ENCODE measurements at regions not wholly inside any gene's neighbourhood (a gene's known extent, or its start where the extent isn't known, plus 50 kb on each side); places are given as distances from the start of the nearest gene placed in this dataset.

DNA sequence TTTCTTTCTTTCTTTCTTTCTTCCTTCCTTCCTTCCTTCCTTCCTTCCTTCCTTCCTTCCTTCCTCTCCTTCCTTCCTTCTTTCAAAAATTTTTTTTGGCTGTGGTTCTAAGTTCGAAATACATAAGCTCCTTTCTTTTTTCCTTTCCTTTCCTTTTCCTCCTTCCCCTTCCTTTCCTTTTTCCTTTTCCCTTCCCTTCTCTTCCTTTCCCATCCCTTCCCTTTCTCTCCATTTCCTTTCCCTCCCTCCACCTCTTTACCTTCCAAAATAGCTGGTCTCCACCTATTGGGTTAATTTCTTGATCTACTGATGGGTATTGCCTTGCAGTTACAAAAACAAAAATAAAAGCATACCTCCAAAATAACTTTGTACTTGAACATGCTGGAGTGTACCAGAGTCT is 73.4 kb upstream of the GPRIN3 start:
- Histone ChIP-seq H3K4me1 (ENCODE audit: control insufficient read depth in 1 of 2, insufficient read depth in 2 of 2, low read length in 2 of 2) (no peaks in the 10 kb centered on the region), H3K27me3 (ENCODE audit: control insufficient read depth in 1 of 2, insufficient read depth in 2 of 2, low read length in 2 of 2) (no peaks in the 10 kb centered on the region), H3K27ac (ENCODE audit: low read depth, low read length) (no peak overlapping the region), H3K9ac (ENCODE audit: low read depth in 1 of 2, low read length in 2 of 2) (no peak overlapping the region), H3K36me3 (ENCODE audit: control insufficient read depth in 1 of 2, insufficient read depth in 2 of 2, low read length in 2 of 2) (no peaks in the 10 kb centered on the region), H3K4me3 (ENCODE audit: low read depth in 1 of 2, low read length in 2 of 2) (no peak overlapping the region), H3K9me3 (ENCODE audit: control insufficient read depth in 1 of 2, low read length in 2 of 2) (no peaks in the 10 kb centered on the region)

DNA sequence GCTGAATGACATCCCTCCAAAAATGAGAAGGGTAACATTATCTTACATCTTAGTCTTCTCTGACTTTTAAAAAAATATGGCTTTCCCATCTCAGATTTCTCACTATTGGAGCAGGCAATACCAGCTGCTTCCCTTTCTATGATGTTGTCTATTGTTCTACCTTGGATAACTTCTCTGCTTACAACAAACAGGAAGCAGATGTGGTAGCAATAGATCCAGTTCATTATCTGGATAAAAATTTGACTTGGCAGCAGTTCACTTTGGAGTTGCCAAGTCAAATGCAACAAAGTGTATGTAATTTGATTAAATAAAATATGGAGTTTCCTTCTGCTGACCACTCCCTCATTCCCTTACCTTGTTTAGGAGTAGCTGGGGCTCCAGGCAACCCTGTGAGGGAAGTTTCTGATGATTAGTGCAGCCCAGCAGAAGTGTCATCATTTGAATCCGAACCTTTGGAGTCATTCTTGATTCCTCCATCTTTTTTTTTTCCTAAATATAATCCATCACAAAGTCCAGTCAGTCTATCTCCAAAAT is 72.0 kb upstream of the GPRIN3 start:
- H3K36me3 ChIP-seq (ENCODE audit: control insufficient read depth in 1 of 2, insufficient read depth in 2 of 2, low read length in 2 of 2) = no peaks in the 10 kb centered on the region
- no peaks in the 10 kb centered on the region for H3K27me3 ChIP-seq (ENCODE audit: control insufficient read depth in 1 of 2, insufficient read depth in 2 of 2, low read length in 2 of 2)
- no peaks in the 10 kb centered on the region for H3K9me3 ChIP-seq (ENCODE audit: control insufficient read depth in 1 of 2, low read length in 2 of 2)

GRCh38 chr4:89373394-89373793 is 65.8 kb upstream of the GPRIN3 start:
- H3K9ac ChIP-seq (ENCODE audit: low read depth in 1 of 2, low read length in 2 of 2) = no peak overlapping the region
- H3K9me3 ChIP-seq (ENCODE audit: control insufficient read depth in 1 of 2, low read length in 2 of 2) = no peaks in the 10 kb centered on the region
- H3K4me1 ChIP-seq (ENCODE audit: control insufficient read depth in 1 of 2, insufficient read depth in 2 of 2, low read length in 2 of 2) = no peaks in the 10 kb centered on the region
- H3K36me3 ChIP-seq (ENCODE audit: control insufficient read depth in 1 of 2, insufficient read depth in 2 of 2, low read length in 2 of 2) = no peaks in the 10 kb centered on the region
- H3K27ac ChIP-seq (ENCODE audit: low read depth, low read length) = no peak overlapping the region
- no peaks in the 10 kb centered on the region for H3K27me3 ChIP-seq (ENCODE audit: control insufficient read depth in 1 of 2, insufficient read depth in 2 of 2, low read length in 2 of 2)
- H3K4me3 ChIP-seq (ENCODE audit: low read depth in 1 of 2, low read length in 2 of 2) = no peak overlapping the region

More for the DNA sequence above, 72.0 kb upstream of the GPRIN3 start:
- Histone ChIP-seq H3K4me1 (ENCODE audit: control insufficient read depth in 1 of 2, insufficient read depth in 2 of 2, low read length in 2 of 2) (no peaks in the 10 kb centered on the region), H3K9ac (ENCODE audit: low read depth in 1 of 2, low read length in 2 of 2) (no peak overlapping the region), H3K4me3 (ENCODE audit: low read depth in 1 of 2, low read length in 2 of 2) (no peak overlapping the region), H3K27ac (ENCODE audit: low read depth, low read length) (no peak overlapping the region)

GRCh38 chr4:89371614-89372013 is 64.0 kb upstream of the GPRIN3 start:
- Histone ChIP-seq H3K27ac (ENCODE audit: low read depth, low read length) (no peak overlapping the region), H3K36me3 (ENCODE audit: control insufficient read depth in 1 of 2, insufficient read depth in 2 of 2, low read length in 2 of 2) (no peaks in the 10 kb centered on the region), H3K9me3 (ENCODE audit: control insufficient read depth in 1 of 2, low read length in 2 of 2) (no peaks in the 10 kb centered on the region), H3K27me3 (ENCODE audit: control insufficient read depth in 1 of 2, insufficient read depth in 2 of 2, low read length in 2 of 2) (no peaks in the 10 kb centered on the region), H3K9ac (ENCODE audit: low read depth in 1 of 2, low read length in 2 of 2) (no peak overlapping the region), H3K4me1 (ENCODE audit: control insufficient read depth in 1 of 2, insufficient read depth in 2 of 2, low read length in 2 of 2) (no peaks in the 10 kb centered on the region), H3K4me3 (ENCODE audit: low read depth in 1 of 2, low read length in 2 of 2) (no peak overlapping the region)

- Histone ChIP-seq H3K27ac (ENCODE audit: low read depth, low read length) (no peak overlapping the region), H3K4me1 (ENCODE audit: control insufficient read depth in 1 of 2, insufficient read depth in 2 of 2, low read length in 2 of 2) (peaks cover 3 to 6% of the 10 kb centered on the region in 2 donors), H3K9me3 (ENCODE audit: control insufficient read depth in 1 of 2, low read length in 2 of 2) (no peaks in the 10 kb centered on the region), H3K9ac (ENCODE audit: low read depth in 1 of 2, low read length in 2 of 2) (no peak overlapping the region), H3K27me3 (ENCODE audit: control insufficient read depth in 1 of 2, insufficient read depth in 2 of 2, low read length in 2 of 2) (no peaks in the 10 kb centered on the region), H3K36me3 (ENCODE audit: control insufficient read depth in 1 of 2, insufficient read depth in 2 of 2, low read length in 2 of 2) (no peaks in the 10 kb centered on the region), H3K4me3 (ENCODE audit: low read depth in 1 of 2, low read length in 2 of 2) (no peak overlapping the region)
Observed at GRCh38 chr4:89369581-89369980, 62.0 kb upstream of the GPRIN3 start.

DNA sequence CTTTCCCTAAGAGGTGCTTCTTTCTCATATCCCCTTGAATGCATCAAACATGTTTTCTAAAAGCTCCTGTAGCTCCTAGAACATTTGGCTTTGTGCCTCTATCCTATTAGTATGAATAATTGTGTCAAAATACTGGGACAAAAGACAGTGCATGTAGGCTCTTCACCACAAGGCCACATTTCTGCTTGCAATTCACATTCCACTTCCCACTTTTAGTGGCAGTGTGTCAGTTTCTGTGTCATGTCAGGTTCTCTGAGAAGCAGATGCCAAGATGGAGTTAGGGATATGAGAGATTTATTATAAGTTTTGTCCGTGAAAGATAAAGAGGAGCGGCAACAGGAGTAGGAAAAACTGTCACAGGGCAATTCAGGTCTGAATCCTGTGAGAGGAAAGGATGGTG is 61.3 kb upstream of the GPRIN3 start:
- H3K9ac ChIP-seq (ENCODE audit: low read depth in 1 of 2, low read length in 2 of 2) = no peak overlapping the region
- H3K4me3 ChIP-seq (ENCODE audit: low read depth in 1 of 2, low read length in 2 of 2) = no peak overlapping the region
- no peak overlapping the region for H3K27ac ChIP-seq (ENCODE audit: low read depth, low read length)
- peaks cover 3 to 6% of the 10 kb centered on the region in 2 donors for H3K4me1 ChIP-seq (ENCODE audit: control insufficient read depth in 1 of 2, insufficient read depth in 2 of 2, low read length in 2 of 2)
- H3K36me3 ChIP-seq (ENCODE audit: control insufficient read depth in 1 of 2, insufficient read depth in 2 of 2, low read length in 2 of 2) = no peaks in the 10 kb centered on the region
- no peaks in the 10 kb centered on the region for H3K27me3 ChIP-seq (ENCODE audit: control insufficient read depth in 1 of 2, insufficient read depth in 2 of 2, low read length in 2 of 2)
- H3K9me3 ChIP-seq (ENCODE audit: control insufficient read depth in 1 of 2, low read length in 2 of 2) = no peaks in the 10 kb centered on the region

GRCh38 chr4:89365776-89366175 is 58.2 kb upstream of the GPRIN3 start:
- H3K4me3 ChIP-seq (ENCODE audit: low read depth in 1 of 2, low read length in 2 of 2) = no peak overlapping the region
- no peak overlapping the region for H3K9ac ChIP-seq (ENCODE audit: low read depth in 1 of 2, low read length in 2 of 2)
- no peaks in the 10 kb centered on the region for H3K36me3 ChIP-seq (ENCODE audit: control insufficient read depth in 1 of 2, insufficient read depth in 2 of 2, low read length in 2 of 2)
- no peak overlapping the region for H3K27ac ChIP-seq (ENCODE audit: low read depth, low read length)
- peaks cover 3 to 6% of the 10 kb centered on the region in 2 donors for H3K4me1 ChIP-seq (ENCODE audit: control insufficient read depth in 1 of 2, insufficient read depth in 2 of 2, low read length in 2 of 2)
- H3K27me3 ChIP-seq (ENCODE audit: control insufficient read depth in 1 of 2, insufficient read depth in 2 of 2, low read length in 2 of 2) = no peaks in the 10 kb centered on the region
- no peaks in the 10 kb centered on the region for H3K9me3 ChIP-seq (ENCODE audit: control insufficient read depth in 1 of 2, low read length in 2 of 2)

- H3K9ac ChIP-seq (ENCODE audit: low read depth in 1 of 2, low read length in 2 of 2) = no peak overlapping the region
Observed at GRCh38 chr4:89365375-89365774, 57.8 kb upstream of the GPRIN3 start.

GRCh38 chr4:89364541-89364940 is 56.9 kb upstream of the GPRIN3 start:
- no peaks in the 10 kb centered on the region for H3K27me3 ChIP-seq (ENCODE audit: control insufficient read depth in 1 of 2, insufficient read depth in 2 of 2, low read length in 2 of 2)
- H3K9ac ChIP-seq (ENCODE audit: low read depth in 1 of 2, low read length in 2 of 2) = no peak overlapping the region
- no peaks in the 10 kb centered on the region for H3K9me3 ChIP-seq (ENCODE audit: control insufficient read depth in 1 of 2, low read length in 2 of 2)
- H3K4me3 ChIP-seq (ENCODE audit: low read depth in 1 of 2, low read length in 2 of 2) = no peak overlapping the region
- H3K36me3 ChIP-seq (ENCODE audit: control insufficient read depth in 1 of 2, insufficient read depth in 2 of 2, low read length in 2 of 2) = no peaks in the 10 kb centered on the region
- no peak overlapping the region for H3K27ac ChIP-seq (ENCODE audit: low read depth, low read length)
- H3K4me1 ChIP-seq (ENCODE audit: control insufficient read depth in 1 of 2, insufficient read depth in 2 of 2, low read length in 2 of 2) = peaks cover 3 to 10% of the 10 kb centered on the region in 2 donors

More at GRCh38 chr4:89365375-89365774, 57.8 kb upstream of the GPRIN3 start:
- Histone ChIP-seq H3K27me3 (ENCODE audit: control insufficient read depth in 1 of 2, insufficient read depth in 2 of 2, low read length in 2 of 2) (no peaks in the 10 kb centered on the region), H3K4me1 (ENCODE audit: control insufficient read depth in 1 of 2, insufficient read depth in 2 of 2, low read length in 2 of 2) (peaks cover 3 to 6% of the 10 kb centered on the region in 2 donors), H3K9me3 (ENCODE audit: control insufficient read depth in 1 of 2, low read length in 2 of 2) (no peaks in the 10 kb centered on the region), H3K27ac (ENCODE audit: low read depth, low read length) (no peak overlapping the region), H3K4me3 (ENCODE audit: low read depth in 1 of 2, low read length in 2 of 2) (no peak overlapping the region), H3K36me3 (ENCODE audit: control insufficient read depth in 1 of 2, insufficient read depth in 2 of 2, low read length in 2 of 2) (no peaks in the 10 kb centered on the region)

GRCh38 chr4:89363786-89364185 is 56.2 kb upstream of the GPRIN3 start:
- Histone ChIP-seq H3K27ac (ENCODE audit: low read depth, low read length) (no peak overlapping the region), H3K9ac (ENCODE audit: low read depth in 1 of 2, low read length in 2 of 2) (no peak overlapping the region), H3K9me3 (ENCODE audit: control insufficient read depth in 1 of 2, low read length in 2 of 2) (no peaks in the 10 kb centered on the region), H3K36me3 (ENCODE audit: control insufficient read depth in 1 of 2, insufficient read depth in 2 of 2, low read length in 2 of 2) (no peaks in the 10 kb centered on the region), H3K4me1 (ENCODE audit: control insufficient read depth in 1 of 2, insufficient read depth in 2 of 2, low read length in 2 of 2) (peaks cover 3 to 14% of the 10 kb centered on the region in 2 donors), H3K4me3 (ENCODE audit: low read depth in 1 of 2, low read length in 2 of 2) (no peak overlapping the region), H3K27me3 (ENCODE audit: control insufficient read depth in 1 of 2, insufficient read depth in 2 of 2, low read length in 2 of 2) (no peaks in the 10 kb centered on the region)
